Endodermal cell (in vitro differentiated cells): ENCODE measurements at regions not wholly inside any gene's neighbourhood (a gene's known extent, or its start where the extent isn't known, plus 50 kb on each side); places are given as distances from the start of the nearest gene placed in this dataset.

ENCODE experiments used
- DNase-seq: peaks from one replicate; pipeline ENCODE4 v3.0.0-alpha.2; 2017
- H3K27ac ChIP-seq: 2 replicates; pipeline ENCODE4 v1.5.1; 2013; ENCODE audit warnings: mild to moderate bottlenecking, low read depth, low read length, moderate library complexity
- H3K27me3 ChIP-seq: 2 replicates; pipeline ENCODE4 v1.6.1; 2013; ENCODE audit warnings: mild to moderate bottlenecking, low read length, moderate library complexity; ENCODE audit not compliant: insufficient read depth, control insufficient read depth, poor library complexity, severe bottlenecking
- H3K36me3 ChIP-seq: 2 replicates; pipeline ENCODE4 v1.7.0; 2013; ENCODE audit warnings: mild to moderate bottlenecking, low read length, moderate library complexity; ENCODE audit not compliant: control insufficient read depth, insufficient read depth
- H3K4me1 ChIP-seq: one replicate; pipeline ENCODE4 v1.7.0; 2013; ENCODE audit warnings: low read length; ENCODE audit not compliant: control insufficient read depth, insufficient read depth
- H3K4me3 ChIP-seq: 2 replicates; pipeline ENCODE4 v1.5.1; 2013; ENCODE audit warnings: mild to moderate bottlenecking, low read length, moderate library complexity
- H3K9ac ChIP-seq: 2 replicates; pipeline ENCODE4 v1.6.1; 2013; ENCODE audit warnings: mild to moderate bottlenecking, low read length, moderate library complexity; ENCODE audit not compliant: poor library complexity, severe bottlenecking; ENCODE audit errors: extremely low read depth
- H3K9me3 ChIP-seq: 2 replicates; pipeline ENCODE4 v1.6.1; 2013; ENCODE audit warnings: mild to moderate bottlenecking, low read length, moderate library complexity; ENCODE audit not compliant: control insufficient read depth
- H3K27ac Mint-ChIP-seq: 2 replicates; pipeline ENCODE4 v1.8.0; 2020; ENCODE audit warnings: mixed read lengths
- H3K27me3 Mint-ChIP-seq: 2 replicates; pipeline ENCODE4 v1.8.0; 2021; ENCODE audit warnings: mild to moderate bottlenecking, mixed read lengths; ENCODE audit not compliant: insufficient read depth
- H3K36me3 Mint-ChIP-seq: 2 replicates; pipeline ENCODE4 v1.8.0; 2020; ENCODE audit warnings: low read depth, mixed read lengths
- H3K4me1 Mint-ChIP-seq: 2 replicates; pipeline ENCODE4 v1.8.0; 2020; ENCODE audit warnings: mixed read lengths
- H3K4me3 Mint-ChIP-seq: 2 replicates; pipeline ENCODE4 v1.8.0; 2020; ENCODE audit warnings: mild to moderate bottlenecking, moderate library complexity, mixed read lengths
- H3K9me3 Mint-ChIP-seq: 2 replicates; pipeline ENCODE4 v1.8.0; 2020; ENCODE audit warnings: mild to moderate bottlenecking, mixed read lengths
- WGBS, 2 experiments: methylation state at CpG; one replicate each; pipeline versions ENCODE4 v1.1.5 to v1.1.7; 2013; ENCODE audit warnings: missing lambda C conversion rate in 2 of 2, mixed read lengths in 1 of 2; ENCODE audit not compliant: insufficient coverage in 1 of 2, insufficient read length in 1 of 2; 5-methylcytosine and 5-hydroxymethylcytosine counted together
- TF ChIP-seq, protein P1 (sequence below): fragments of 200-600 bp; sonication (generic); conservative IDR thresholded peaks from 2 replicates; pipeline ENCODE4 v1.5.0; 2021; ENCODE audit warnings: antibody characterized with exemption, mild to moderate bottlenecking

DNA sequence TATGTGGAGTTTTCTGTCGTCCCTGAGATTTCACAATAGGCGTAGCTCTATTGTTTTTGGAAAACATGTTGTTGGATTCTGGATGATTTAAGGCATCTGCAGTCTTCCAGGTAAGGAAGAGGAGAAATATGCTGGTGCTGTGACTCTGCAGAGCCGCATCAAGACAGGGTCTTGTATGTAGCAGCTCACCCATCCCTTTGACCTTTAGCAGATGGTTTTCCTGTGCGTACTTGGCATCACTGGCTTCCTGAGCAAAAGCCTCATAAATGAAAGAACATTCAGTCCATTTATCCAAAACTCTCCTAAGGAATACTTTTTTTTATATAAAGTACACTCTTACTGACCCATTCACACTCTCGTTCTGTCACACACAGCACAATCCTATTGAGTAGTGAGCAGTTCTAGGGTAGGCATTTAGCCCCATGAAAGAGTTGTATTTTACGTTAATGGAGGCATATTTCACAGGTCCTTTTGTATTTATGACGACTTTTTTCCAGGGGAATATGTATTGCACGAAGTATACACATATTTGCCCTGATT lies 443.9 kb downstream of the STK39 start:
- H3K27ac Mint-ChIP-seq, result no peak overlapping the region
- no peak overlapping the region for H3K4me3 Mint-ChIP-seq
- H3K27ac ChIP-seq, result no peak overlapping the region
- H3K9ac ChIP-seq, result no peak overlapping the region
- H3K4me3 ChIP-seq, result no peak overlapping the region
- TF ChIP-seq, protein P1, sequence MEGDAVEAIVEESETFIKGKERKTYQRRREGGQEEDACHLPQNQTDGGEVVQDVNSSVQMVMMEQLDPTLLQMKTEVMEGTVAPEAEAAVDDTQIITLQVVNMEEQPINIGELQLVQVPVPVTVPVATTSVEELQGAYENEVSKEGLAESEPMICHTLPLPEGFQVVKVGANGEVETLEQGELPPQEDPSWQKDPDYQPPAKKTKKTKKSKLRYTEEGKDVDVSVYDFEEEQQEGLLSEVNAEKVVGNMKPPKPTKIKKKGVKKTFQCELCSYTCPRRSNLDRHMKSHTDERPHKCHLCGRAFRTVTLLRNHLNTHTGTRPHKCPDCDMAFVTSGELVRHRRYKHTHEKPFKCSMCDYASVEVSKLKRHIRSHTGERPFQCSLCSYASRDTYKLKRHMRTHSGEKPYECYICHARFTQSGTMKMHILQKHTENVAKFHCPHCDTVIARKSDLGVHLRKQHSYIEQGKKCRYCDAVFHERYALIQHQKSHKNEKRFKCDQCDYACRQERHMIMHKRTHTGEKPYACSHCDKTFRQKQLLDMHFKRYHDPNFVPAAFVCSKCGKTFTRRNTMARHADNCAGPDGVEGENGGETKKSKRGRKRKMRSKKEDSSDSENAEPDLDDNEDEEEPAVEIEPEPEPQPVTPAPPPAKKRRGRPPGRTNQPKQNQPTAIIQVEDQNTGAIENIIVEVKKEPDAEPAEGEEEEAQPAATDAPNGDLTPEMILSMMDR, result no peak
- no peaks in the 10 kb centered on the region for H3K27me3 Mint-ChIP-seq
- 89 to 91% methylated on average over 6 to 8 of the region's 8 CpGs for WGBS, 2 experiments
- H3K4me1 Mint-ChIP-seq, result peaks cover 5% of the 10 kb centered on the region
- H3K36me3 Mint-ChIP-seq, result no peaks in the 10 kb centered on the region
- H3K9me3 Mint-ChIP-seq, result peaks cover 25% of the 10 kb centered on the region
- no peaks in the 10 kb centered on the region for H3K4me1 ChIP-seq
- no peaks in the 10 kb centered on the region for H3K36me3 ChIP-seq
- H3K9me3 ChIP-seq, result no peaks in the 10 kb centered on the region
- no peaks in the 10 kb centered on the region for H3K27me3 ChIP-seq
- DNase-seq, result no peak

DNA sequence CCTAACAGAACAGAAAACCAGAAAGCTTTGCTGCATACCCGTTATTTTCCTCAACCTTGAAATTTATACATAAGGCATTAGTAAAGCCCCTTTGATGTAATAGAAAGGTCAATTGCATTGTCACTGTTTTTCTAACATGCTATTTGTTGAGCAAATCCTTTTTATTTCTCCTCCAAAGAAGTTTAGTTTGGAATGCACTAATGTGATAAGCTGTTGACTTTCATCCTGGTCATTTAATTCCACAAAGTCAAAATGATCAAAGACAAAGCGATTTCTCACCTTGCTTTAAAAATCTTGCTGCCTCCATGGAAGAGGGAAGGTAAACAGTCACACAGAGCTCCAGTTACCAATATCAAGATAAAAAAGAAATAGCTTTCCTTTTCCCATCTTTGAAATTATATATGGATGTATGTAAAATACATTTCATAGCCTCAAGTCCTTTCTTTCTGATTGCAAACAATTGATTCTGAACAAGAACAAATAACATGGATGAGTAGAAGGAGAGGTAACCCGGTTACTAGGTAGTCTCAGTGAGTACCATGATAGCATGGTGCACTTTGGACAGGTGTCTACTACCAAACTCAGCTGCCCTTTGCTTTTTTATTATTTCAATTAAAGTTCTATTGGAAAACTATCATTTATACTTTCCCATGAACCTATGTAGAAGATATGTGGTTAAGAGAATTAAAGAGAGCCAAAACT lies 452.7 kb downstream of the STK39 start:
- H3K27me3 Mint-ChIP-seq, result peaks cover 4% of the 10 kb centered on the region
- TF ChIP-seq, protein P1, result no peak
- H3K27ac Mint-ChIP-seq, result no peak overlapping the region
- Histone ChIP-seq H3K27ac (no peak overlapping the region), H3K9ac (no peak overlapping the region), H3K4me1 (peaks cover 12% of the 10 kb centered on the region), H3K36me3 (no peaks in the 10 kb centered on the region), H3K27me3 (no peaks in the 10 kb centered on the region), H3K4me3 (no peak overlapping the region), H3K9me3 (no peaks in the 10 kb centered on the region)
- peaks cover 17% of the 10 kb centered on the region for H3K9me3 Mint-ChIP-seq
- no peak overlapping the region for H3K4me3 Mint-ChIP-seq
- WGBS, 2 experiments, result 82% methylated on average over 3 of the region's 3 CpGs; no CpG with 5 or more reads in 1 of the 2 experiments
- peaks cover 1% of the 10 kb centered on the region for H3K36me3 Mint-ChIP-seq
- peaks cover 31% of the 10 kb centered on the region for H3K4me1 Mint-ChIP-seq
- DNase-seq, result no peak

DNA sequence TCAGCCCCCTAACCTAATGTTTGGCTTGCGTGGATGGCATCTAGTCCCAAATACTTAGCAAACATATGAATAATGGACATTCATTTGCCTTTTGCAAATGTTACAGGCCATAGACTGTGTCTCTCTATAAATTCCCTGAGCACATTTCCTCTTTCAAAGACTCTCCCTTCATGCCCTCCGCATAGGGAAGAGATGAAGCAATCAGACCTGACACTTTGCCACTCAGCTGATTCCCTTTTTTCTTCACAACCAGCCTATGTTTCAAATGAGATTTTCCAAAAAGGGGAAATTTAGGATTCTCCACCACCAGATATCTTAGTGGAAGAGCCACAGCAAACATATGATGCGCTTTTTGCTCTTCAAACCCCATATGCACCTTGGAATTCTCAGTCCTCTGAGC lies 453.7 kb downstream of the STK39 start:
- Mint-ChIP-seq H3K4me3 (no peak overlapping the region), H3K9me3 (peaks cover 17% of the 10 kb centered on the region), H3K27ac (no peak overlapping the region), H3K27me3 (peaks cover 9% of the 10 kb centered on the region), H3K4me1 (peaks cover 28% of the 10 kb centered on the region), H3K36me3 (peaks cover 1% of the 10 kb centered on the region)
- no peak overlapping the region for H3K27ac ChIP-seq
- H3K9me3 ChIP-seq, result no peaks in the 10 kb centered on the region
- DNase-seq, result no peak
- no peaks in the 10 kb centered on the region for H3K36me3 ChIP-seq
- TF ChIP-seq, protein P1, result no peak
- peaks cover 12% of the 10 kb centered on the region for H3K4me1 ChIP-seq
- H3K4me3 ChIP-seq, result no peak overlapping the region
- H3K9ac ChIP-seq, result no peak overlapping the region
- WGBS, 2 experiments, result 94 to 95% methylated on average over 3 of the region's 3 CpGs
- peaks cover 3% of the 10 kb centered on the region for H3K27me3 ChIP-seq
